Right renal pelvis (tissue), 4 donors: ENCODE measurements at regions not wholly inside any gene's neighbourhood (a gene's known extent, or its start where the extent isn't known, plus 50 kb on each side); places are given as distances from the start of the nearest gene placed in this dataset.

Experiments
- DNase-seq, 4 donors: peaks; one replicate each; pipeline ENCODE4 v3.0.0-alpha.2; 2013; ENCODE audit warnings: low read depth in 4 of 4, low spot score in 3 of 4, missing footprints in 1 of 4

- no peak for DNase-seq
Measured at GRCh38 chr7:41315764-41316163, 387.1 kb downstream of the INHBA start.

GRCh38 chr7:41313171-41313570 is 389.7 kb downstream of the INHBA start:
- DNase-seq, result no peak

GRCh38 chr7:41312235-41312634 is 390.7 kb downstream of the INHBA start:
- DNase-seq, result no peak

- DNase-seq, result no peak
Measured at GRCh38 chr7:41311301-41311700, 391.6 kb downstream of the INHBA start.

- DNase-seq, result no peak
Measured at GRCh38 chr7:41306486-41306885, 396.4 kb downstream of the INHBA start.

- no peak for DNase-seq
Measured at GRCh38 chr7:41305001-41305400, 397.9 kb downstream of the INHBA start.

GRCh38 chr7:41303709-41304108 is 399.2 kb downstream of the INHBA start:
- DNase-seq, result no peak

GRCh38 chr7:41298409-41298808 is 404.5 kb downstream of the INHBA start:
- no peak for DNase-seq

- no peak for DNase-seq
Measured at GRCh38 chr7:41297166-41297565, 405.7 kb downstream of the INHBA start.

GRCh38 chr7:41295455-41295815 is 407.5 kb downstream of the INHBA start:
- DNase-seq, result no peak

GRCh38 chr7:41294556-41295454 is 408.1 kb downstream of the INHBA start:
- DNase-seq, result no peak

GRCh38 chr7:41292487-41292886 is 410.4 kb downstream of the INHBA start:
- DNase-seq, result no peak

- DNase-seq, result no peak
Measured at GRCh38 chr7:41287559-41288335, 415.1 kb downstream of the INHBA start.

- DNase-seq, result no peak
Measured at GRCh38 chr7:41280491-41280890, 422.4 kb downstream of the INHBA start.

- DNase-seq, result no peak
Measured at GRCh38 chr7:41277561-41277960, 425.3 kb downstream of the INHBA start.

- DNase-seq, result no peak
Measured at GRCh38 chr7:41275255-41275654, 427.6 kb downstream of the INHBA start.

- no peak for DNase-seq
Measured at GRCh38 chr7:41274179-41274578, 428.7 kb downstream of the INHBA start.

- DNase-seq, result no peak
Measured at GRCh38 chr7:41272664-41273063, 430.2 kb downstream of the INHBA start.

- DNase-seq, result no peak
Measured at GRCh38 chr7:41268878-41269277, 434.0 kb downstream of the INHBA start.

- DNase-seq, result no peak
Measured at GRCh38 chr7:41261080-41261479, 441.8 kb downstream of the INHBA start.

GRCh38 chr7:41257660-41258059 is 445.2 kb downstream of the INHBA start:
- DNase-seq, result no peak
